Naive thymus-derived CD8-positive, alpha-beta T cell (primary cell): ENCODE measurements at regions not wholly inside any gene's neighbourhood (a gene's known extent, or its start where the extent isn't known, plus 50 kb on each side); places are given as distances from the start of the nearest gene placed in this dataset.

Experiments used
- ATAC-seq, 2 donors: fragments of 150-1000 bp; cut with Tn5 transposase in 1 of 2; sonication (Bioruptor Pico), chemical (Tn5 transposase) in 1 of 2; 1 replicate in 1 of 2; 2 replicates in 1 of 2; pipeline ENCODE4 v1.10.0; 2021; ENCODE audit warnings: mild to moderate bottlenecking in 2 of 2, moderate library complexity in 2 of 2
- POLR2A ChIA-PET: fragments of 350-600 bp; sonication (Branson Sonifier 250); formaldehyde crosslinking; loops from one replicate; lab custom pipeline; 2021; ENCODE audit warnings: antibody characterized with exemption; lab: Charles Lee
- DNase-seq, 10 donors: peaks; one replicate each; pipeline versions ENCODE4 v3.0.0 to v3.0.0-alpha.2; 2020 to 2022
- H3K27ac Mint-ChIP-seq, 10 donors: one replicate each; pipeline ENCODE4 v1.8.0; 2020 to 2022; ENCODE audit warnings: mild to moderate bottlenecking in 10 of 10, mixed read lengths in 10 of 10, moderate library complexity in 4 of 10, inconsistent platforms in 1 of 10
- H3K27me3 Mint-ChIP-seq, 5 donors: one replicate each; pipeline ENCODE4 v1.8.0; 2021 to 2022; ENCODE audit warnings: mixed read lengths in 5 of 5
- H3K36me3 Mint-ChIP-seq, 3 donors: one replicate each; pipeline ENCODE4 v1.8.0; 2020 to 2022; ENCODE audit warnings: mixed read lengths in 3 of 3, mild to moderate bottlenecking in 2 of 3, inconsistent platforms in 1 of 3
- H3K4me1 Mint-ChIP-seq, 4 donors: one replicate each; pipeline ENCODE4 v1.8.0; 2021 to 2022; ENCODE audit warnings: mixed read lengths in 4 of 4
- H3K4me3 Mint-ChIP-seq, 10 donors: one replicate each; pipeline ENCODE4 v1.8.0; 2020 to 2022; ENCODE audit warnings: mild to moderate bottlenecking in 10 of 10, mixed read lengths in 10 of 10, moderate library complexity in 6 of 10, inconsistent platforms in 1 of 10
- H3K9me3 Mint-ChIP-seq, 9 donors: one replicate each; pipeline ENCODE4 v1.8.0; 2020 to 2022; ENCODE audit warnings: mixed read lengths in 9 of 9, mild to moderate bottlenecking in 3 of 9, inconsistent platforms in 1 of 9, moderate library complexity in 1 of 9

- no peak for ATAC-seq
Measured at GRCh38 chr7:124324262-124324661, 291.4 kb upstream of the TMEM229A start.

GRCh38 chr7:124323597-124323996, 290.7 kb upstream of the TMEM229A start:
- Mint-ChIP-seq H3K36me3 (no peaks in the 10 kb centered on the region), H3K4me3 (no peak overlapping the region), H3K27ac (no peak overlapping the region), H3K27me3 (no peaks in the 10 kb centered on the region), H3K4me1 (no peaks in the 10 kb centered on the region), H3K9me3 (peaks cover 0 to 16% (median 7%) of the 10 kb centered on the region in 9 donors)
- POLR2A ChIA-PET = no interaction called here
- DNase-seq = no peak
- ATAC-seq = no peak

More at GRCh38 chr7:124324262-124324661, 291.4 kb upstream of the TMEM229A start:
- Mint-ChIP-seq H3K4me3 (no peak overlapping the region), H3K9me3 (peaks cover 0 to 18% (median 7%) of the 10 kb centered on the region in 9 donors), H3K36me3 (no peaks in the 10 kb centered on the region), H3K27me3 (no peaks in the 10 kb centered on the region), H3K27ac (no peak overlapping the region), H3K4me1 (no peaks in the 10 kb centered on the region)
- POLR2A ChIA-PET = no interaction called here
- DNase-seq = no peak

GRCh38 chr7:124322561-124322960, 289.7 kb upstream of the TMEM229A start:
- no peak overlapping the region for H3K4me3 Mint-ChIP-seq
- POLR2A ChIA-PET = no interaction called here
- no peaks in the 10 kb centered on the region for H3K27me3 Mint-ChIP-seq
- peaks cover 0 to 16% (median 7%) of the 10 kb centered on the region in 9 donors for H3K9me3 Mint-ChIP-seq
- DNase-seq (no peak), ATAC-seq (no peak)
- no peaks in the 10 kb centered on the region for H3K36me3 Mint-ChIP-seq
- no peaks in the 10 kb centered on the region for H3K4me1 Mint-ChIP-seq
- H3K27ac Mint-ChIP-seq = no peak overlapping the region

GRCh38 chr7:124318721-124319450, 286.0 kb upstream of the TMEM229A start:
- Mint-ChIP-seq H3K36me3 (no peaks in the 10 kb centered on the region), H3K4me3 (no peak overlapping the region), H3K4me1 (no peaks in the 10 kb centered on the region), H3K9me3 (peaks cover 0 to 5% (median 0%) of the 10 kb centered on the region in 9 donors), H3K27ac (no peak overlapping the region), H3K27me3 (no peaks in the 10 kb centered on the region)
- POLR2A ChIA-PET = no interaction called here
- no peak for DNase-seq
- ATAC-seq = no peak

GRCh38 chr7:124310934-124311390, 278.1 kb upstream of the TMEM229A start:
- no peaks in the 10 kb centered on the region for H3K4me1 Mint-ChIP-seq
- no peak overlapping the region for H3K4me3 Mint-ChIP-seq
- H3K9me3 Mint-ChIP-seq = peaks cover 0 to 10% (median 2%) of the 10 kb centered on the region in 9 donors
- H3K27ac Mint-ChIP-seq = no peak overlapping the region
- no peak for DNase-seq
- no peaks in the 10 kb centered on the region for H3K27me3 Mint-ChIP-seq
- H3K36me3 Mint-ChIP-seq = no peaks in the 10 kb centered on the region
- POLR2A ChIA-PET = no interaction called here
- no peak for ATAC-seq

DNA sequence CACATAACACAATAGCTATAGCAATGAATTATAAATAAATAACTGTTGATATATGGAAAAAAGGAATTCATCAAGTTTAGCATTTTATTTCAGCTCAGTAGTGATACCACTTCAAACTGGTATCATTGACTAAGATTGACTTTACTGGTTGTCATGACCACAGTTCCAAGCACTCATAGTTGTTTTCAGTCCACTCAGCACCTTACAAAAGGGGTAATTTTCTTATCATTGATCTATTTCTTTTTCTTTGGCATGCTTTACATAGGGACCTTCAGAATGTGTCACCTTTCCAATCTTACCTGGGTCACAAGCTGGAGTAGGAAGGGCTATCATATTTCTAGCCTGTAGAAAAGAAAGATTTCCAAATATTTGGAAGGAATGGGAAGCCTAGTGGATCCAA, 275.5 kb upstream of the TMEM229A start:
- POLR2A ChIA-PET = no interaction called here
- no peak for DNase-seq
- ATAC-seq = no peak
- Mint-ChIP-seq H3K27me3 (no peaks in the 10 kb centered on the region), H3K9me3 (peaks cover 0 to 14% (median 2%) of the 10 kb centered on the region in 9 donors), H3K36me3 (no peaks in the 10 kb centered on the region), H3K4me3 (no peak overlapping the region), H3K4me1 (no peaks in the 10 kb centered on the region), H3K27ac (no peak overlapping the region)

- H3K36me3 Mint-ChIP-seq = peaks cover 0 to 20% (median 0%) of the 10 kb centered on the region in 3 donors
- H3K27ac Mint-ChIP-seq = no peak overlapping the region
- POLR2A ChIA-PET = no interaction called here
- DNase-seq (no peak), ATAC-seq (no peak)
- H3K9me3 Mint-ChIP-seq = peaks cover 12 to 46% (median 33%) of the 10 kb centered on the region in 9 donors
- H3K4me3 Mint-ChIP-seq = no peak overlapping the region
- H3K27me3 Mint-ChIP-seq = no peaks in the 10 kb centered on the region
- no peaks in the 10 kb centered on the region for H3K4me1 Mint-ChIP-seq
Measured at GRCh38 chr7:124295289-124295688, 262.4 kb upstream of the TMEM229A start.

DNA sequence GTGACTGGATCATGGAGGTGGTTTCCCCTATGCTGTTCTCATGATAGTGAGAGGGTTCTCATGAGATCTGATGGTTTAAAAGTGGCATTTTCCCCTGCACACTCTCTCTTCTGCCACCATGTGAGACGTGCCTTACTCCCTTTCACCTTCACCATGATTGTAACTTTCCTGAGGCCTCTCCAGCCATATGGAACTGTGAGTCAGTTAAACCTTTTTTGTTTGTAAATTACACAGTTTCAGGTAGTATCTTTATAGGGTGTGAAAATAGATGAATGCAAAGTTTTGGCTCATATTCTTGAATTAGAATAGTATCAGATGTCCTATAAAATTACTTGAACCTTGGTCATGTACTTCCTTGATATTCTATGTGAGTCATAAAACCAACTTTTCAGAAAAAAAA, 252.1 kb upstream of the TMEM229A start:
- Mint-ChIP-seq H3K9me3 (peaks cover 0 to 19% (median 5%) of the 10 kb centered on the region in 9 donors), H3K4me3 (no peak overlapping the region), H3K27ac (no peak overlapping the region), H3K4me1 (no peaks in the 10 kb centered on the region), H3K36me3 (no peaks in the 10 kb centered on the region), H3K27me3 (no peaks in the 10 kb centered on the region)
- POLR2A ChIA-PET = interaction anchor here (0.7 kb wide), 1 partner anchor 126 kb away, joined by 3 read pairs; no protein-coding TSS in a partner anchor
- ATAC-seq (no peak), DNase-seq (no peak)

DNA sequence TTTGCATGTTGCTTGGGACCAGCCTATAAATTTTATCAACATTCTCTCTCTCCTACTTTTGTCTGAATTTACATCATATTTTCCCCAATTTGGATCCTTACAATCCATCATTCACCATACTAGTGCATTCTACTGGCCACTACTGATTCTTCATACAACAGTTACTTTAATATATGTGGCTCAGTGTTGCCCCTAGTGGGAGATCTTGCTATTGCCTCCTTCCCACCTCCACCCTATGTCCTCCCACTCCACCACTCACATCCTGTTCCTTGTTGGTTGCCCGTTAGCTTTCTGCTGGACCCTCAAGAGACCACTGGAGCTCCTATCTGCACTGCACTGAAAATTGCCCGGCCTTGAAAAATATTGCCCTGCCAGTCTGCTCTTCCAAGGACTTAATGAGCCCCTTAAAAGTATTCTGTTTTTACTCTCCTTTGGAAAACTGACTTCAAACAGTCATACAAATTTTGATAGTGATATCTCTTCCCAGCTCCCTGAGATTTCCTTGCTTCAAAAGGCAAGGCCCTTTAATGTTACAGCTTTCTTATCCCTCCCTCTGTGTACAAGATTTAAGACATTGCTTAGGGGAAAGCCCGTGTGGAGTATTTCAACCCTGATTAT, 243.2 kb upstream of the TMEM229A start:
- Mint-ChIP-seq H3K9me3 (peaks cover 0 to 21% (median 2%) of the 10 kb centered on the region in 9 donors), H3K27me3 (peaks cover 0 to 1% (median 0%) of the 10 kb centered on the region in 5 donors)

DNA sequence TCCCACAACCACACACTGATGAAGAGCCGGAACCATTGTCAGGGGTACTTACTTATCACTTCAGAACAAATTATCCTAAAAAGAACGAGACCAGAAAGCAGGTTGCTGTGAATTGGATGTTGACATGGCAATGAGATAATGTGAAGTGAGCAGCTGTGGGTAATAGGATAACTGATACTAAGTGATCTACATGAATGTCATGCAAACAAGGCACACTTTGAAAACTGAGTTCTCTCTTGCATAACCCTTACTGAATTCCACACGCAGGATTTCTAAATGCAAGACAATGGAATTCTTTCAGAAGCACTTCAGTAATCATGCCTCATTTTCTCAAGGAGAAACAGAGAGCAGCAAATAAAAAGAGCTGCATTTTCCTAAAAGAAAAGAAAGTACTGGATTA, 242.5 kb upstream of the TMEM229A start:
- no peak for DNase-seq
- Mint-ChIP-seq H3K9me3 (peaks cover 0 to 21% (median 2%) of the 10 kb centered on the region in 9 donors), H3K27ac (no peak overlapping the region), H3K4me1 (no peaks in the 10 kb centered on the region), H3K27me3 (peaks cover 0 to 1% (median 0%) of the 10 kb centered on the region in 5 donors), H3K4me3 (no peak overlapping the region), H3K36me3 (no peaks in the 10 kb centered on the region)
- ATAC-seq = no peak
- POLR2A ChIA-PET = no interaction called here

More for the DNA sequence above, 243.2 kb upstream of the TMEM229A start:
- Mint-ChIP-seq H3K27ac (no peak overlapping the region), H3K36me3 (no peaks in the 10 kb centered on the region), H3K4me1 (no peaks in the 10 kb centered on the region), H3K4me3 (no peak overlapping the region)
- POLR2A ChIA-PET = no interaction called here
- ATAC-seq (no peak), DNase-seq (no peak)

- ATAC-seq = no peak
- no peaks in the 10 kb centered on the region for H3K4me1 Mint-ChIP-seq
- no peaks in the 10 kb centered on the region for H3K36me3 Mint-ChIP-seq
- no peak for DNase-seq
- H3K27ac Mint-ChIP-seq = no peak overlapping the region
- H3K27me3 Mint-ChIP-seq = peaks cover 0 to 1% (median 0%) of the 10 kb centered on the region in 5 donors
- POLR2A ChIA-PET = no interaction called here
- H3K9me3 Mint-ChIP-seq = peaks cover 0 to 9% (median 2%) of the 10 kb centered on the region in 9 donors
- no peak overlapping the region for H3K4me3 Mint-ChIP-seq
Measured at GRCh38 chr7:124269774-124270173, 236.9 kb upstream of the TMEM229A start.

- no peak for ATAC-seq
- Mint-ChIP-seq H3K36me3 (no peaks in the 10 kb centered on the region), H3K4me3 (no peak overlapping the region), H3K4me1 (no peaks in the 10 kb centered on the region), H3K27me3 (peaks cover 0 to 1% (median 0%) of the 10 kb centered on the region in 5 donors), H3K9me3 (peaks cover 0 to 9% (median 2%) of the 10 kb centered on the region in 9 donors), H3K27ac (no peak overlapping the region)
- DNase-seq = no peak
- POLR2A ChIA-PET = no interaction called here
Measured at GRCh38 chr7:124267154-124267553, 234.3 kb upstream of the TMEM229A start.

DNA sequence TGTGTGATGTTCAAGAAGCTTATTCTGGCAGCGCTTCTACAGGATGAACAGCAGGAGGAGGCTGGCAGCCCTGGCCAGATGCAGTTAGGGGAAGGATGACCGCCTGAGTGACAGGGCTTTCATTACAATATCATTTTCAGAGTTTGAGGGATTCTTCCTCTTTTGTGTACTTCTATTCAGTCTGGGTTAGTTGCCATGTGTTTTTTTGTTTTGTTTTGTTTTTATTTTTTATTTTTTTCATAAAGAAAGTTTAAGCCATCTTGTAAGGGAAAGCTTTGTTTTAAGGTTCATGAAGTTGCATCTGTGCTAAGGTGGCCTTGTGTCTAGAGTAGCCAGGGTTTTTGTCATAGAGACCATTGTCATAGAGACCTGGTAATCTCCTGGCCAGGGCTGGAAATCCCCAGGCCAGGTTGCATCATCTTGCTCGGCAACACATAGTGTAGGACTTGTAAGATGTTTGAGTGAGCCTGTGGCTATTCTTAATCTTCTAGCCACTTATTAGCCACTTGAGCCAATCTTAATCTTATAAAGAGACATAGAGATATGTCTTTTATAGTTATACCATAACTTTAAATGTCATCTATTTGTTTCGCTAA, 230.5 kb upstream of the TMEM229A start:
- Mint-ChIP-seq H3K4me1 (no peaks in the 10 kb centered on the region), H3K27me3 (no peaks in the 10 kb centered on the region), H3K36me3 (no peaks in the 10 kb centered on the region), H3K27ac (no peak overlapping the region), H3K9me3 (peaks cover 0 to 6% (median 0%) of the 10 kb centered on the region in 9 donors), H3K4me3 (no peak overlapping the region)
- ATAC-seq = no peak
- POLR2A ChIA-PET = no interaction called here
- no peak for DNase-seq
